ENCODE measurements at regions not wholly inside any gene's neighbourhood (a gene's known extent, or its start where the extent isn't known, plus 50 kb on each side); places are given as distances from the start of the nearest gene placed in this dataset.

DNA sequence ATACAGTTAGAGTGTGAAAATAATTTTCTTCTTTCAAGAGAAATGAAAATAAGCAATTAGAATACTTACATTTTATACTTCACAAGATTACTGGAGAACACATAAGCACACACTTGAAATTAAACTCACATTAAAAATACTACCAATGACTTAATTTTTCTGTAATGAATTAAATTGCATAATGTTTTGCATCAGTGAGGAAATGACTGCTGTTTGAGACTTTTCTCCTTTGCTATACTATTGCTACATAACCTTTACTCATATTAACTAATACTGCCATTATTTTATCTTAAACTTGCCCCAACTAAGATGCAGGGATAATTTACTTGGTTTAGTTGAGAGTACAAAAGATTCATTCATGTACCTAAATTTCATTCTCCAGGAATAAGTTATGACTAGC, 590.9 kb downstream of the ARAP2 start:
- TF ChIP-seq YY1 (IDR thresholded peaks at IDR 0.05; ENCODE audit: insufficient read depth, insufficient read length) = no peak
- no peak for TF ChIP-seq ZNF274 (IDR thresholded peaks at IDR 0.05; ENCODE audit: low read depth, low read length)
- no peak for TF ChIP-seq SUZ12 (IDR thresholded peaks at IDR 0.05; ENCODE audit: extremely low read depth, insufficient read depth, insufficient read length)

Data from NT2/D1 (cell line).